IMR-90 (cell line): ENCODE measurements at regions not wholly inside any gene's neighbourhood (a gene's known extent, or its start where the extent isn't known, plus 50 kb on each side); places are given as distances from the start of the nearest gene placed in this dataset.

Experiments used
- ATAC-seq: fragments of 200-7000 bp; cut with Tn5 transposase; 2 replicates; pipeline ENCODE4 v1.9.1; 2020; ENCODE audit warnings: low read depth, mild to moderate bottlenecking, moderate library complexity
- BruUV-seq: library from RNA; stranded (reverse); fragments of 400-500 nt; replicated peaks from 2 replicates; lab custom pipeline; 2021; lab: Mats Ljungman, UMichigan
- CTCF ChIA-PET: fragments of 300-600 bp; formaldehyde crosslinking; extraction: SDS; loops from one replicate; lab custom pipeline; 2021; ENCODE audit warnings: antibody characterized with exemption; lab: Yijun Ruan, JAX
- POLR2A ChIA-PET: fragments of 300-600 bp; sonication (Branson Sonifier 250); formaldehyde crosslinking; loops from one replicate; lab custom pipeline; 2022; ENCODE audit warnings: antibody characterized with exemption; ENCODE audit not compliant: unreplicated experiment; lab: Charles Lee
- DNase-seq: peaks from one replicate; pipeline ENCODE4 v3.0.0; 2013
- H2AFZ ChIP-seq: replicated peaks from 2 replicates; pipeline ENCODE3; 2013; ENCODE audit warnings: low read length, mild to moderate bottlenecking; ENCODE audit not compliant: poor library complexity
- H2AK5ac ChIP-seq: 2 replicates; pipeline ENCODE4 v1.6.1; 2013; ENCODE audit warnings: low read depth, low read length, inconsistent platforms
- H2AK9ac ChIP-seq: replicated peaks from 2 replicates; pipeline ENCODE3; 2013; ENCODE audit warnings: mild to moderate bottlenecking, low read depth, low read length, moderate library complexity; ENCODE audit not compliant: poor library complexity
- H2BK120ac ChIP-seq: 2 replicates; pipeline ENCODE4 v1.6.1; 2013; ENCODE audit warnings: low read depth, low read length, inconsistent platforms
- H2BK15ac ChIP-seq: 3 replicates; pipeline ENCODE4 v1.6.1; 2013; ENCODE audit warnings: low read depth, low read length, inconsistent platforms
- H2BK20ac ChIP-seq: 2 replicates; pipeline ENCODE4 v1.6.1; 2013; ENCODE audit warnings: low read depth, mild to moderate bottlenecking, inconsistent platforms, low read length, moderate library complexity
- H2BK5ac ChIP-seq: 2 replicates; pipeline ENCODE4 v1.6.1; 2013; ENCODE audit warnings: mild to moderate bottlenecking, low read depth, low read length, inconsistent platforms; ENCODE audit not compliant: poor library complexity, severe bottlenecking
- H3K14ac ChIP-seq: replicated peaks from 2 replicates; pipeline ENCODE4 v1.6.1; 2013; ENCODE audit warnings: low read depth, low read length, inconsistent platforms
- H3K18ac ChIP-seq: 2 replicates; pipeline ENCODE4 v1.6.1; 2013; ENCODE audit warnings: low read depth, low read length, control low read depth
- H3K23ac ChIP-seq: 2 replicates; pipeline ENCODE4 v1.6.1; 2013; ENCODE audit warnings: low read depth, low read length, inconsistent platforms
- H3K27ac ChIP-seq: 2 replicates; pipeline ENCODE4 v1.5.1; 2013; ENCODE audit warnings: mild to moderate bottlenecking, control low read depth, low read length; ENCODE audit not compliant: insufficient read depth
- H3K27me3 ChIP-seq: 2 replicates; pipeline ENCODE4 v1.6.1; 2013; ENCODE audit warnings: low read length; ENCODE audit not compliant: control insufficient read depth, insufficient read depth
- H3K36me3 ChIP-seq: 2 replicates; pipeline ENCODE4 v1.6.1; 2013; ENCODE audit warnings: low read length, mixed read lengths; ENCODE audit not compliant: control insufficient read depth, insufficient read depth
- H3K4ac ChIP-seq: 2 replicates; pipeline ENCODE4 v1.6.1; 2013; ENCODE audit warnings: low read depth, low read length, inconsistent platforms
- H3K4me1 ChIP-seq: 2 replicates; pipeline ENCODE4 v1.6.1; 2013; ENCODE audit warnings: low read length, mixed read lengths; ENCODE audit not compliant: control insufficient read depth, insufficient read depth
- H3K4me2 ChIP-seq: 2 replicates; pipeline ENCODE4 v1.6.1; 2013; ENCODE audit warnings: low read depth, mild to moderate bottlenecking, control low read depth, low read length, moderate library complexity
- H3K4me3 ChIP-seq: 2 replicates; pipeline ENCODE4 v1.5.1; 2013; ENCODE audit warnings: low read depth, mild to moderate bottlenecking, control low read depth, low read length, moderate library complexity; ENCODE audit not compliant: insufficient read depth
- H3K56ac ChIP-seq: 2 replicates; pipeline ENCODE4 v1.6.1; 2013; ENCODE audit warnings: low read length, inconsistent platforms; ENCODE audit not compliant: insufficient read depth; ENCODE audit errors: extremely low read depth
- H3K79me1 ChIP-seq, 2 experiments: 2 replicates each; pipeline ENCODE4 v1.6.1; 2013; ENCODE audit warnings: low read length in 2 of 2, inconsistent platforms in 1 of 2, low read depth in 1 of 2
- H3K9ac ChIP-seq: 2 replicates; pipeline ENCODE4 v1.6.1; 2013; ENCODE audit warnings: low read depth, low read length, control low read depth
- H3K9me1 ChIP-seq: 2 replicates; pipeline ENCODE4 v1.6.1; 2013; ENCODE audit warnings: low read length, inconsistent platforms; ENCODE audit not compliant: insufficient read depth
- H3K9me3 ChIP-seq: 2 replicates; pipeline ENCODE4 v1.6.1; 2013; ENCODE audit warnings: low read length; ENCODE audit not compliant: control insufficient read depth, insufficient read depth
- H4K20me1 ChIP-seq: 2 replicates; pipeline ENCODE4 v1.6.1; 2013; ENCODE audit warnings: low read length, inconsistent platforms; ENCODE audit not compliant: insufficient read depth
- H4K5ac ChIP-seq: 2 replicates; pipeline ENCODE4 v1.6.1; 2013; ENCODE audit warnings: mild to moderate bottlenecking, low read depth, low read length, control low read depth
- H4K8ac ChIP-seq, 2 experiments: 2 replicates each; pipeline ENCODE4 v1.6.1; 2013; ENCODE audit warnings: low read depth in 2 of 2, low read length in 2 of 2, control low read depth in 1 of 2, inconsistent platforms in 1 of 2
- H4K91ac ChIP-seq: 2 replicates; pipeline ENCODE4 v1.6.1; 2013; ENCODE audit warnings: low read depth, low read length, inconsistent platforms; ENCODE audit not compliant: insufficient read depth
- BHLHE40 ChIP-seq: fragments of 150-350 bp; IDR thresholded peaks from 2 replicates; pipeline ENCODE4 v1.6.1; 2016; ENCODE audit warnings: mild to moderate bottlenecking, low read depth, low read length
- CHD1 ChIP-seq: IDR thresholded peaks from 2 replicates; pipeline ENCODE4 v1.6.1; 2012; ENCODE audit warnings: low read depth, low read length, improper control_type of control experiment
- MXI1 ChIP-seq: IDR thresholded peaks from 2 replicates; pipeline ENCODE4 v1.6.1; 2012; ENCODE audit warnings: low read depth, mild to moderate bottlenecking, low read length, moderate library complexity, borderline replicate concordance
- NFE2L2 ChIP-seq: fragments of 150-350 bp; IDR thresholded peaks from 2 replicates; pipeline ENCODE4 v1.6.1; 2016; ENCODE audit warnings: low read depth, mild to moderate bottlenecking, low read length
- RFX5 ChIP-seq: IDR thresholded peaks from 2 replicates; pipeline ENCODE4 v1.8.0; 2012; ENCODE audit warnings: low read depth, mild to moderate bottlenecking, low read length, moderate library complexity
- USF2 ChIP-seq: fragments of 150-350 bp; IDR thresholded peaks from 2 replicates; pipeline ENCODE4 v1.6.1; 2017; ENCODE audit warnings: mild to moderate bottlenecking, antibody characterized with exemption, low read length, low read depth
- WGBS, 2 experiments: methylation state at CpG; one replicate each; pipeline versions ENCODE4 v1.1.5 to v1.1.7; 2013; ENCODE audit warnings: missing lambda C conversion rate in 2 of 2; ENCODE audit not compliant: insufficient read length in 1 of 2; ENCODE audit errors: extremely low coverage in 2 of 2; 5-methylcytosine and 5-hydroxymethylcytosine counted together
- dilution Hi-C: fragments of 300-500 bp; cut with HindIII; formaldehyde crosslinking; loops from one replicate; pipeline ENCODE4 v1.14.3; 2018; ENCODE audit warnings: low sequenced_read_pairs; ENCODE audit not compliant: unreplicated experiment
- in situ Hi-C: fragments of 300-500 bp; cut with MboI; formaldehyde crosslinking; loops from 3 replicates; pipeline ENCODE4 v1.14.3; 2019; ENCODE audit warnings: low sequenced_read_pairs, inconsistent platforms, mixed read lengths
- intact Hi-C: fragments of 100-400 bp; cut with micrococcal nuclease; formaldehyde crosslinking; loops from 2 replicates; pipeline ENCODE4 v1.10.0; 2022

GRCh38 chr3:90011131-90011530, 903.7 kb downstream of the EPHA3 start:
- no TSS peak for BruUV-seq

More at GRCh38 chr3:90011131-90011530, 903.7 kb downstream of the EPHA3 start:
- TF ChIP-seq MXI1: no peak
- TF ChIP-seq CHD1: no peak
- TF ChIP-seq RFX5: no peak
- TF ChIP-seq USF2: no peak
- TF ChIP-seq NFE2L2: no peak
- TF ChIP-seq BHLHE40: no peak
- Histone ChIP-seq H3K9me3 (no peaks in the 10 kb centered on the region), H4K8ac (no peak overlapping the region), H2BK15ac (no peak overlapping the region), H3K4me3 (no peak overlapping the region), H3K14ac (peak overlapping the region; percentile 76), H4K91ac (no peak overlapping the region), H3K79me1 (no peaks in the 10 kb centered on the region), H3K9me1 (no peaks in the 10 kb centered on the region), H2BK120ac (no peak overlapping the region), H3K27me3 (no peaks in the 10 kb centered on the region), H3K23ac (no peak overlapping the region), H4K5ac (no peak overlapping the region), H3K18ac (no peak overlapping the region; the same call in 1 of the 2 replicates), H2BK5ac (no peak overlapping the region), H3K56ac (no peak overlapping the region), H3K4me1 (0 out of 2 replicates have a peak, but pooled peaks cover 1% of the 10 kb centered on the region), H2AFZ (peak overlapping the region; percentile 41), H2BK20ac (no peak overlapping the region), H3K4me2 (0 out of 2 replicates have a peak overlapping the region, but pooled peaks have one; percentile 28), H3K9ac (no peak overlapping the region), H4K20me1 (no peaks in the 10 kb centered on the region), H2AK9ac (no peak overlapping the region), H3K4ac (no peak overlapping the region), H3K36me3 (no peaks in the 10 kb centered on the region), H3K27ac (no peak overlapping the region), H2AK5ac (no peak overlapping the region; the same call in 1 of the 2 replicates)
- dilution Hi-C loops: no loop called here
- 0% methylated on average over 1 of the region's 5 CpGs; no CpG with 5 or more reads in 1 of the 2 experiments for WGBS, 2 experiments
- CTCF ChIA-PET: no interaction called here
- POLR2A ChIA-PET: no interaction called here
- intact Hi-C loops: no loop called here
- no peak for DNase-seq
- in situ Hi-C loops: no loop called here
- ATAC-seq: no peak
